K562 (cell line): ENCODE measurements at regions not wholly inside any gene's neighbourhood (a gene's known extent, or its start where the extent isn't known, plus 50 kb on each side); places are given as distances from the start of the nearest gene placed in this dataset.
"Not testable (repeated sequence)": the region's sequence is repeated elsewhere in the genome, so short reads cannot be mapped to it uniquely, and the experiment has no call there.

Experiments used
- CREB1 ChIP-seq, 2 experiments: sonication (generic) in 1 of 2; formaldehyde crosslinking in 1 of 2; IDR thresholded peaks; 2 replicates each; pipeline versions ENCODE4 v1.6.1 to v1.8.0; 2012 to 2022; ENCODE audit warnings: inconsistent platforms in 1 of 2, mild to moderate bottlenecking in 1 of 2, missing genetic modification reagents in 1 of 2, moderate library complexity in 1 of 2
- CTCF ChIP-seq, 3 experiments: IDR thresholded peaks in 2 of 3; conservative IDR thresholded peaks in 1 of 3; 2 replicates each; pipeline ENCODE4 v1.5.1; 2011 to 2012; ENCODE audit warnings: low read length in 3 of 3, mild to moderate bottlenecking in 3 of 3, control low read depth in 2 of 3, improper control_type of control experiment in 1 of 3, inconsistent platforms in 1 of 3, low read depth in 1 of 3, mixed read lengths in 1 of 3, moderate library complexity in 1 of 3; ENCODE audit not compliant: insufficient read depth in 2 of 3
- EZH2 ChIP-seq: IDR thresholded peaks from 2 replicates; pipeline ENCODE4 v1.6.1; 2012; ENCODE audit warnings: low read depth, mild to moderate bottlenecking, inconsistent platforms, low read length, borderline replicate concordance
- USF1 ChIP-seq: sonication (generic); formaldehyde crosslinking; IDR thresholded peaks from 2 replicates; pipeline ENCODE4 v1.9.0; 2022; ENCODE audit warnings: mild to moderate bottlenecking, missing genetic modification reagents

GRCh38 chr3:147317080-147317479 lies 89.3 kb downstream of the ZIC4 start:
- not testable (repeated sequence) for TF ChIP-seq USF1; CREB1 (IDR thresholded peaks at IDR 0.05); CREB1 (CRISPR knock-in tag; IDR thresholded peaks at IDR 0.05); CTCF (IDR thresholded peaks at IDR 0.05 in 2 of 3, conservative IDR thresholded peaks at IDR 0.05 in 1 of 3; ENCODE audit: insufficient read depth in 2 of 3, low read depth in 1 of 3, low read length in 3 of 3); EZH2
